HepG2 (cell line): ENCODE measurements at regions not wholly inside any gene's neighbourhood (a gene's known extent, or its start where the extent isn't known, plus 50 kb on each side); places are given as distances from the start of the nearest gene placed in this dataset.

Experiments
- EP300 ChIP-seq, 3 experiments: sonication (generic) in 1 of 3; formaldehyde crosslinking in 1 of 3; IDR thresholded peaks; 2 replicates each; pipeline versions ENCODE4 v1.5.1 to v1.6.1; 2011 to 2020; ENCODE audit warnings: low read depth in 2 of 3, low read length in 2 of 3, borderline replicate concordance in 1 of 3, improper control_type of control experiment in 1 of 3, mild to moderate bottlenecking in 1 of 3, missing genetic modification reagents in 1 of 3, moderate library complexity in 1 of 3
- HDAC1 ChIP-seq: sonication (generic); formaldehyde crosslinking; IDR thresholded peaks from 2 replicates; pipeline ENCODE4 v1.5.1; 2020; ENCODE audit warnings: mild to moderate bottlenecking, missing genetic modification reagents
- JARID2 ChIP-seq: sonication (generic); formaldehyde crosslinking; IDR thresholded peaks from 2 replicates; pipeline ENCODE4 v1.8.1; 2023; ENCODE audit warnings: missing genetic modification reagents, inconsistent platforms; ENCODE audit not compliant: insufficient replicate concordance
- MAFF ChIP-seq: IDR thresholded peaks from 2 replicates; pipeline ENCODE4 v1.6.1; 2011; ENCODE audit warnings: low read depth, low read length, improper control_type of control experiment
- MTA1 ChIP-seq: sonication (generic); formaldehyde crosslinking; IDR thresholded peaks from 2 replicates; pipeline ENCODE4 v1.4.0; 2020; ENCODE audit warnings: missing genetic modification reagents, mild to moderate bottlenecking, borderline replicate concordance
- POLR2AphosphoS5 ChIP-seq: IDR thresholded peaks from 2 replicates; pipeline ENCODE4 v1.6.1; 2012; ENCODE audit warnings: low read depth, low read length
- RBM39 ChIP-seq: fragments of 200-400 bp; formaldehyde crosslinking; IDR thresholded peaks from one replicate; pipeline ENCODE4 v1.6.1; 2018; ENCODE audit warnings: antibody characterized with exemption, mild to moderate bottlenecking, low read depth, low read length; ENCODE audit not compliant: poor library complexity, severe bottlenecking
- REST ChIP-seq, 2 experiments: IDR thresholded peaks; 2 replicates each; pipeline ENCODE4 v1.6.1; 2011 to 2012; ENCODE audit warnings: low read length in 2 of 2, borderline replicate concordance in 1 of 2, low read depth in 1 of 2, mild to moderate bottlenecking in 1 of 2, moderate library complexity in 1 of 2
- RNF219 ChIP-seq: sonication (generic); formaldehyde crosslinking; IDR thresholded peaks from 2 replicates; pipeline ENCODE4 v1.5.0; 2020; ENCODE audit warnings: mild to moderate bottlenecking, missing genetic modification reagents
- TAF1 ChIP-seq: sonication (generic); formaldehyde crosslinking; IDR thresholded peaks from 2 replicates; pipeline ENCODE4 v1.4.0; 2020; ENCODE audit warnings: missing genetic modification reagents
- ZBTB20 ChIP-seq: sonication (generic); formaldehyde crosslinking; IDR thresholded peaks from 2 replicates; pipeline ENCODE4 v1.8.1; 2023; ENCODE audit warnings: missing genetic modification reagents, low read depth, mild to moderate bottlenecking, borderline replicate concordance
- ZNF138 ChIP-seq: sonication (generic); formaldehyde crosslinking; IDR thresholded peaks from 2 replicates; pipeline ENCODE4 v1.5.0; 2020; ENCODE audit warnings: mild to moderate bottlenecking, low read depth, missing genetic modification reagents
- ZNF274 ChIP-seq: sonication (generic); formaldehyde crosslinking; IDR thresholded peaks from 2 replicates; pipeline ENCODE4 v1.5.1; 2020; ENCODE audit warnings: mild to moderate bottlenecking, missing genetic modification reagents
- ZNF780A ChIP-seq: sonication (generic); formaldehyde crosslinking; IDR thresholded peaks from 2 replicates; pipeline ENCODE4 v1.8.0; 2022; ENCODE audit warnings: mild to moderate bottlenecking, missing genetic modification reagents, moderate library complexity

DNA sequence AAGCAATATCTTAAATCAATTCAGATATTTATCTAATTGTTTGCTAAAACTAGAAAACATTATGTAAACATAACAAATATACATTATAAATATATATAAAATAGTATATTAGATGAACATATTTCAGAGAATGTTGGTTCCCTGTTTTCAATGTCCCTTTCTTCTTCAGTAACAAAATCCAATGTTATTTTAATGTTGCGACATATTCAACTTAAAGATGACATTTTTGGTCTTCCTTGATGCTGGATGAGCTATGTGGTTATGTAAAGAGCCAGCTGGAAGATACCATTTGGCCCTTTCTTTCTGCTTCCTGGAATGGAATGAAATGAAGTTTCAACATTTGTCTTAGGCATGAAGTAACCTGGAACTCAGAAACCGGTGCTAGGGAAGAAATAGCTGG lies 668.1 kb upstream of the CDH6 start:
- no peak for TF ChIP-seq MTA1 (CRISPR knock-in tag)
- TF ChIP-seq ZNF138 (CRISPR knock-in tag) = no peak
- TF ChIP-seq RNF219 (CRISPR knock-in tag) = no peak
- TF ChIP-seq POLR2AphosphoS5 = no peak
- TF ChIP-seq TAF1 = no peak
- TF ChIP-seq ZNF780A (CRISPR knock-in tag) = no peak
- no peak for TF ChIP-seq HDAC1 (CRISPR knock-in tag)
- TF ChIP-seq RBM39 = no peak
- no peak for TF ChIP-seq MAFF
- TF ChIP-seq EP300 (IDR thresholded peaks at IDR 0.05; ENCODE audit: low read depth in 2 of 2, low read length in 2 of 2) = no peak
- TF ChIP-seq EP300 (CRISPR knock-in tag; IDR thresholded peaks at IDR 0.05; ENCODE audit: borderline replicate concordance) = no peak
- TF ChIP-seq REST (IDR thresholded peaks at IDR 0.05; ENCODE audit: borderline replicate concordance in 1 of 2, low read depth in 1 of 2, low read length in 2 of 2) = no peak
- no peak for TF ChIP-seq ZNF274
- no peak for TF ChIP-seq JARID2 (CRISPR knock-in tag)
- no peak for TF ChIP-seq ZBTB20 (CRISPR knock-in tag)
